ENCODE measurements at regions not wholly inside any gene's neighbourhood (a gene's known extent, or its start where the extent isn't known, plus 50 kb on each side); places are given as distances from the start of the nearest gene placed in this dataset.

DNA sequence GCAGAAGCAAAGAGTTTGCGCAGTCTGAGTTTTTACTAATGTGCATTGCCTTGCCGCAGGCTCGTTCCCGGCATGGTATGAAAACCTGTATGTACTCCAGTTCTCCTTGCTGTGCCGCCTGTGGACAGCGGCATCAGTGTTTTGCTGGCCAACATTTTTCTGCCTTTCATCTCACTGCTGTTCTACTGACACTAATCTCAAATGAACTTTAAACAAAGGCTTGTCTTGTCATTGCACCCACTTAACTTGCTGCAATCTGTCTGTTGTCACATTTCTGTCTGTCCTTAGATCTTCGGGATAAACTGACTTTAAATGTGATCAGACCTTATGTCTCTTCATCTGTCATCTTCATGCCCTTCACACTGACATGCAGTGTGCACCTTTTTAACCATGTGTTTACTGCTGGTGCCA, 71.7 kb upstream of the ZNRF2 start:
- no peak for DNase-seq

DNA sequence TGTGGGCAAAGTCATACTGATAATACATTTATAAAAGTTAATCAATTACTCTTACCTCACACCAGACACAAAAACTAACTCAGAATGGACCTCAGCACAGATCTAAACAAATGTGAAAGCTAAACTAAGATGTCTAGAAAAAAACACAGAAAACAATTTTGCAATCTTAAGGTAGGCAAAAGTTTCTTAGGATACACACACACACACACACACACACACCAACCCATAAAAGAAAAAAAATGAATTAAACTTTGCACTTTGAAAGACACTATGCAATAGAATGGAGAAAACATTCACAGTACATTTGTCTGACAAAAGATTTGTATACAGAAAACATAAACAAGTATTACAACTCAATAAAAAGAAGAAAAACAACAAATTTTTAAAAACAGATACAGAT, 70.8 kb upstream of the ZNRF2 start:
- no peak for DNase-seq

DNA sequence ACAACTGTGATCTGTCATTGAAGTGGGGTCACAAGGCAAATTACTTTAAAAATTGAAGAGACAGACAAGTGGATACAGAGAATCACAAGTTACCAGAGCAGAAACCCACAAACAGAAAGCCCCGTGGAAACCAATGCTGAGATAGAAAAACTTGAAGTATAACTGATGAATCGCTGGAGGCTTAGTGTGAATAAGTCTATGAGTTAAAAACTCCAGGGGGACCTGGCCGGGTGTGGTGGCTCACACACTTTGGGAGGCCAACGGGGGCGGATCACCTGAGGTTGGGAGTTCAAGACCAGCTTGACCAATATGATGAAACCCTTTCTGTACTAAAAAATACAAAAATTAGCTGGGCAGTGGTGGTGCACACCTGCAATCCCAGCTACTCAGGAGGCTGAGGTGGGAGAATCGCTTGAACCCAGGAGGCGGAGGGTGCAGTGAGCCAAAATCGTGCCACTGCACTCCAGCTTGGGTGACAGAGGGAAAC, 69.7 kb upstream of the ZNRF2 start:
- DNase-seq, result no peak

DNA sequence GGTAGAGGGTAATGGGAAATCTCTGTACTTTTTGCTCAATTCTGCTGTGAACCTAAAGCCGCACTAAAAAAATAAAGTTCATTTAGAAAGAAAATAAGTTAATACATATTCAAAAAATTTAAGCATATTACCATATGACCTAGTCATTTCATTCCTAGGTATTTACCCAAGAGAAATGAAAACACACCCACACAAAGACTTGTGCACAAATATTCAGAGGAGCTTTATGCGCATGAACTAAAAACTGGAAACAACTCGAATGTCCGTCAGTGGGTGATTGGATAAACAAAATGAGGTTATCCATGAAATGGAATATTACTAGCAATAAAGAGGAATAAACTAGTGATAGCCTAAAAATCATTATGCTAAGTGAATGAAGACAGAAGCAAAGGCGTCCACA, 62.6 kb upstream of the ZNRF2 start:
- DNase-seq, result no peak

DNA sequence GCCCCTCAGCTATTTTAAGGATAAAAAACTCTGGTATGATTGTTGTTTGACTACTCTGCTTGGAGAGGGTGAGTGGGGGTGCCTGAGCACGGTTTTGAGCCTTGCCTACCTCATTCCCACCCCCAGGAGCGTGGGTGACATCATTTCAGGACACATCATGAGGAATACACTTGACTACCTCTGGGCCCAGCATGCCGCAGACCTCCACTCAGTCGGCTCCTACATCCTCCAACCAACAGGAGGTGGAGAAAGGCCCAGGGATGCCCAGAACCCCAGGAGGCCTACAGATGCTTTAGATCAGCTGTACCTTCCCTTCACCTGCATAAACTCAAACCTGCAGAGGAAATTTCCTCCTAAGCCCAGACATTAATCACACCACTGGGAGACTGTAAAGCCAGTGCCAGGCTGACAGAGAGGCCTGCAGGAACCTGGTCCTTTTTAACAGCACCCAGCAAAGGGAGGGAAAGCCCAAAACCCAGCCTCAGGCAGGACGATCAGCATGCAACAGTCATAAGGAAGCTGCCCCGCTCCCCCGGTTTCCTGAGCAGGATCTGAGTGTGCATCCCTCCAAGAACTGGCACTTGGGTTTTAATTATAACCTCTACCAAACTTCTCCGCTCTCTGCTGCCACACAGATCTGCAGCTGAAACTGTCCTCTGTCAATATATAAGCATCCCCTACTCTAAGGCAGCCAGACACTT, 61.7 kb upstream of the ZNRF2 start:
- DNase-seq, result no peak

DNA sequence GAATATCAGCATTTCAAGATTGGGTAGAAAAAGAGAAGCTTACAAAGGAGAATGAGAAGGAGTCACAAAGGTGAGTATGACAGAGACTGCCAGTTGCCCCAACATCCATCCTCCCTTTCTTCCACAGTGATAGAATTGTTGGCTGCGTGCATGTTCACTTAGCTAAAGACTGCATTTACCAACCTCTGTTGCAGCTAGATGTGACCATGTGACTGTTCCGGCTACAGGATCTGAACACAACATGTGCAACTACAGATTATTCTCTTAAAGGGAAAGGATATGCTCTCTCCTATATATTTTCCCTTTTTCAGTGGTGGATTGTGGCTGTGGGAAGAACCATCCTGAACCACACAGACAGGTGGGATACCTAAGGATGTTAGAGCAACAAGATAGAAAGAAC, 60.5 kb upstream of the ZNRF2 start:
- no peak for DNase-seq

DNA sequence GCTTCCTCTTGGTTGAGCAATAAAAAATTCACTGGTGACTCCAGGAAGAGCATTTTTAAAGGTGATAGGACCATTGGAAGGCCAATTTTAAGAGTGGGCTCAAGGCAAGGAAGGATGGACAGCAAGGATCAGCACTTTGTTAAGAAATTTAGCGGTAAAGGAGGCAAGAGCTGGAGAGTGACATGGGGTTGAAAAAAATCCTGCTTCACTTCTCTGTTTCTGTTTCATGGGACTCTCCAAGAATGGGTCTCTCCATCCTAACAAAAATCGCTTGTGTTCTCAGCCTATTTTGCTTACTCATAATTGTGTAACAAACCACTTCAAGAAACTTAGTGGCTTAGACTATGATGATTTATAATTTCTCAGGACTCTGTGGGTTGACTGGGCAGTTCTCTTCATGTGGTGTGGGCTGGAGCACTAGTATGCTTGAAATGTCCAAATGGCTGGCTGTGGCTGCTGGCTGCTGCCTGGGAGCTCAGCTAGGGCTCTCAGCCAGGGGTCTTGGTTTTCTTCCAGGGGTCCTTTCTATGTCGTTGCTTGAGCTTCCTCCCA, 59.8 kb upstream of the ZNRF2 start:
- peak; percentile 26 for DNase-seq

DNA sequence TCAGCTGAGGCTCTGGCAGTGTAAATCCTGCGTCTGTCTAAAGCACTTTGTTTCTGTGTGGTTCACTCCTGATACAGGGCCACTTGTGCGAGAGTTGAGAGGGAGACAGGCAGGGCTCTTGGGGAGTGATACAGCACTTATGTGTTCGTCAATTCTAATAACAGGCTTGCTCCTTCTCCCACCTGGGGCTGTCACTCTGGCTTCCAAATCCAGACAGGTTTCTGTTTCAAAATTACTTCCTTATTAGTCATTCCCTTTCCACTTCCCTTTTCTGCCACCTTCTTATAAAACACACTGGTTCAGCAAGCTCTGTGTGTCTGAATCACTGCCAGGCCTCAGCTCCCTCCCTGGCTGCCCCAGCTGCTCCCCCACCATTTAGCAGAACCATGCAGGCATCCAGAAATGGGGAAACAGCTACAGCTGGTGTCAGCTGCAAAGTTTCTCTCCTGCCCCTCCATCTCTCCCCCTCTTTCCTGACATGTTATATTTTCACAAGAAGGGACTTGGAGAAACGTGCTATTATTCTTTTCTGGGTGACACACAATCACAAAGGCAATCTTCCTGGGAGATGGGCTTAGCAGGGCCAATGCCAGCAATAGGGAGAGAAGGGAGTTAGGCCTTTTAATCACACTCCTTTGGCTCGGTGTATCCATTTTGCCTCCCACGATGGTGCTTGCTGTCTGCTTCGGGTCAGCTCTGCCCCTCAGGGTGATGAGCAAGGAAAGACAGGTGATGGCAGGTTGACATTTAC, 58.4 kb upstream of the ZNRF2 start:
- DNase-seq, result peak; percentile 95

DNA sequence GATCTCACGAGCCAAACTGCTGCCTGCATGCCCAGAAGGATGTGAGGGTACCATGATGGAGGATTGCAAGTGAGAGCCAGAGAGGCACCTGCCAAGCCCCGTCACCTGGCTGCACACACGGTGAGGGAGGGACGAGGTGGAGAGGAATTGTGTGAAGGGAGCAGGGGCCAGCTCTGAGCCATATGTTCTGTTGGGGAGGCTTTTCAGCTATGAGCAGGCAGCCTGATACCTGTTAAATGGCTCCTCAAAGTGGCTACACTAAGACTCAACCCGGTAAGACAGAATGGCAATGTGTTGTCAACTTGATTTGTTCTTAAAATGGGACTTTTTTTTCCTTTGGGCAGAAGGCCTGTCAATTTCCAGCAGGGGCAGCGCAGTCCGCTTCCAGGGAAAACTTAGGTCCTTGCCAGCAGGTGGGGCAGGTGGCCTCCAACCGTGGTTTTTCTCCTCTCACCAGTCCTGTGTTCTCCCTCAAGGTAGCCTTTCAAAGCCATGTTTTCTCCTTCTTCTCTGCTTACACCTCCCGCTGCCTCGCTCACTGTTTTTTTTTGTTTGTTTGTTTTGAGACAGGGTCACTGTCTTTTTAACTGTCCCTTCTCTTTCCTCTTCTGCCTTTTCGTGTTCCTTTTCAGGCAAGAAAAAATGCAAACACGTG, 57.7 kb upstream of the ZNRF2 start:
- DNase-seq, result peak; percentile 73

DNA sequence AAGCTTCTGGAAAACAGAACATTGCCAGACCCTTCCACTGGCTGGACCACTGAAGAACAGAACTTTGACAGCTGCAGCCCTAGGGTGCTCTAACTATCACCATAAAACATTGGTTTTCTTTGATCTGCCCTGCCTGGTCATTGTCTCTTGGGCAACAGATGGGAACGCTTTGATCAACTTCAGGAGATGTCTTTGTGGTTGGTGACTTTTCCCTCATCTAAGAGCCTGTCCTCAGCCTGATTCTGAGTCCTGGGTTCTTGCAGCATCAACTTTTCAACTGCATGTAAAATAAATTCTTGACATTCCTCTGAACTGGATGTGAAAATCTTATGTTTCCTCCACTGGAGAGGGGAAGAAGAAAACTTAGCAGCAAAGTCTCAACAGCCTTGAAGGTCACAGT, 53.1 kb upstream of the ZNRF2 start:
- no peak for DNase-seq

DNA sequence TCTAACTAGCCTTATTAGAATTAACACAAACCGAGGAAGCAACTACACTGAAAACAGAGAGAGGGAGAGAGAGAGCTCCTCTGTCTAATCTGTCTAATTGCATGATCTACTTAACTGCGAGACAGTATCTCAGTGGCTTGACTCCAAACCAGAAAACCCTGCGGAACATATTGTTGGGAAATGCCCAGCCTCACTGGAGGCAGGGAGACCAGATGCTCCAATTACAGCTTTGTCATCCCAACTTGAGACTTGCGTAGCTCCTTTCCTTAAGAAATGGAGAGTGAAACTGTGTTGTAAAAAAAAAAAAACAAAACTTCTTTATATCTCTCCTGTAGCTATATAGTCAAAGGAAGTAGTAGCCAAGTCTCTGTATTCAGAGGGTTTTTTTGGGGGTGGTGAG, 52.0 kb upstream of the ZNRF2 start:
- no peak for DNase-seq
